WI38 (cell line): ENCODE measurements at regions not wholly inside any gene's neighbourhood (a gene's known extent, or its start where the extent isn't known, plus 50 kb on each side); places are given as distances from the start of the nearest gene placed in this dataset.
A peak's percentile ranks its signal among the peaks of the same experiment; 100 is the strongest.

Source experiments
- H3K4me3 ChIP-seq: 2 replicates; pipeline ENCODE4 v1.5.1; 2011; ENCODE audit warnings: low read depth, mild to moderate bottlenecking, control low read depth, low read length
- TF ChIP-seq, protein P1 (sequence below): IDR thresholded peaks from 2 replicates; pipeline ENCODE4 v1.5.1; 2012; ENCODE audit warnings: low read depth, mild to moderate bottlenecking, control low read depth, low read length

DNA sequence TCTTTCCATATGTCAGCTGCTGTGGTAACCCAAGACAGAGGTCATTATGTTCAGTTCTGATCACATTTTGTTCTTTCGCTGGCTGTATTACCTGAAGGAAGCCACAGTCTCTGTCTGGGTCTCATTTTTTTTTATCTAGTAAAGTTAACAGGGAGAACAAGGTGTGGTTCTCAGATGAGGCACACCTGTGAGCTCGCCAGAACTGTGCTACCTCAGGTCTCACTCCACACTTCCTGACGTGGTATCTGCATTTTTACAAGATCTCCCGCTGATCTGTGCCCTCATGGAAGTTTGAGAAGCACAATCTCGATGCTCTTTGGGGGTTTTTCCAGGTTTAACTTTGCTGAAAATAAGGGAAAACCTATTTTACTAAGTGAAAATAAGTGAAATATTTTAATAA, 169.5 kb upstream of the CENPW start:
- TF ChIP-seq, protein P1, sequence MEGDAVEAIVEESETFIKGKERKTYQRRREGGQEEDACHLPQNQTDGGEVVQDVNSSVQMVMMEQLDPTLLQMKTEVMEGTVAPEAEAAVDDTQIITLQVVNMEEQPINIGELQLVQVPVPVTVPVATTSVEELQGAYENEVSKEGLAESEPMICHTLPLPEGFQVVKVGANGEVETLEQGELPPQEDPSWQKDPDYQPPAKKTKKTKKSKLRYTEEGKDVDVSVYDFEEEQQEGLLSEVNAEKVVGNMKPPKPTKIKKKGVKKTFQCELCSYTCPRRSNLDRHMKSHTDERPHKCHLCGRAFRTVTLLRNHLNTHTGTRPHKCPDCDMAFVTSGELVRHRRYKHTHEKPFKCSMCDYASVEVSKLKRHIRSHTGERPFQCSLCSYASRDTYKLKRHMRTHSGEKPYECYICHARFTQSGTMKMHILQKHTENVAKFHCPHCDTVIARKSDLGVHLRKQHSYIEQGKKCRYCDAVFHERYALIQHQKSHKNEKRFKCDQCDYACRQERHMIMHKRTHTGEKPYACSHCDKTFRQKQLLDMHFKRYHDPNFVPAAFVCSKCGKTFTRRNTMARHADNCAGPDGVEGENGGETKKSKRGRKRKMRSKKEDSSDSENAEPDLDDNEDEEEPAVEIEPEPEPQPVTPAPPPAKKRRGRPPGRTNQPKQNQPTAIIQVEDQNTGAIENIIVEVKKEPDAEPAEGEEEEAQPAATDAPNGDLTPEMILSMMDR, result no peak

DNA sequence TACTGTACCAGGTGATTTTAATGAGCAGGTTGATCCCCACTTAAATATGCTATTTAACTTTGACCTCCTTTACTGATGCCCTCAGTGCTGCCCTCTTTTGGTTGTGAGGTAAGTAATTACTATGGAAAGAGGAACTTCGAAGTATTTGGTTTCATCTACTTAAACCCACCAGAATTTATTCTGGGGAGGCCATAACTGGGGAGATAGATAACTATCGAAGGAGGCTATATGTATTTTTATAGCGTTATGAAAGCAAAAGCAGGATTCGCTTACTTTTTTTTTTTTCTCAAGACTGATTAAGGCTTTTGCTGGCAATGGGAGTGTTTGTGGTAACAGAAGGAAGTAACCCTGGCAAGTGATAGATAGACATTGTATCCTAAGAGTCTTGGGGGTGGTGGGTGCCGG, 168.9 kb upstream of the CENPW start:
- no peak overlapping the region for H3K4me3 ChIP-seq
- TF ChIP-seq, protein P1, result peak; percentile 43

More for the DNA sequence above, 169.5 kb upstream of the CENPW start:
- H3K4me3 ChIP-seq, result no peak overlapping the region

DNA sequence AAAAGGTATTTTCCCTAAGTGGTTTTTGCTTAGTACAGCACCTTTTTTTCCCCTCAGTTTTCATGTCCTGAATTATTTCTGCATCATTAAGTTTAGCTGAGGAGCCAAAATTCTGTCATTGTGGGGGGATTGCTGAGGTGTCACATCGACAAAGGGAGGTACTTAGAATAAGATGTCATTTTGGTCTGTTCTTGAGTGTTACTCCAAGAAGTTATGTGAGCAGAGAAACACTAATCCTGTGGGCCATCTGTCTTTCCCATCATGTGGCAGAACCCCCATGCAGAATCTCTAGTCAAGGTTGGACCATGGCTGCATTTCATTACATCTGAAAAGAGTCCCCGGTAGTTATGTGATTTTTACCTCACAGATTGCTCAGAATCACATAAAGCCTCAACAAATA, 167.8 kb upstream of the CENPW start:
- no peak overlapping the region for H3K4me3 ChIP-seq
- TF ChIP-seq, protein P1, result no peak

DNA sequence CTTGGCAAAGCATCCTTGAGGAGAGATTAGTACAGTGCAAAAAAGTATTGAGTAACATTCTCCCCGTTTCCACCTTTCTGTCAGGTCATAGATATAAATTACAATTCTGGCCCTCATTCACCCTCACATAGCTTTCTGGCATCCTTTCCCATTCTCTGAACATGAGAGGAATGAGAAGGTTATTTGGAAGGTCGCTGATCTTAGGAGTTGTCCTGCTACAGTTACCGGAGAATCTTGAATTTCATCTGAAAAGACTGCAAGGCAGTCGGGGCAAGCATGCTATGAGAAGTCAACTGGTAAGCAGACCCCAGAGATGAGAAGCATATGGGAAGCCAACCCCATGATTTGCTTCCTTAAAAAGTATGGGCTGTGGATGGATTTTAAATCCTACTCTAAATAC, 166.7 kb upstream of the CENPW start:
- TF ChIP-seq, protein P1, result no peak

DNA sequence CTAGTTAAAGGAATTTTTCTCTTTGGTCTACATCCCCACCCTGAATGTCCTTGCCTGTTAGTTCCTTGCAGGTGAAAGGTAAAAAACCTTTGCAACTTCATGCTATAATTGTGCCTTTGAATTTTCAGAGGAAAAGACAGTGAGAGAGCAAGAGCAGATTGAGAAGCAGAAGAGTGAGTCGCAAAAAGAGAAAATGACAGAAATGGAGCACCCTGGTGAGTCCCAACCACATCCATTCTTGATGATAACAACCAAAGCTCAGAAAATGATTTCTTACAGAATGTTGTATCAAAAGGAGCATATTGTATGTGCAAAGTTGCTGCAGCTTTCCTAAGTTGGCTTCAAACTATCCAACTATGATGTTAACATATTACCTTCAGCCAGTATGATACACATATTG, 165.2 kb upstream of the CENPW start:
- TF ChIP-seq, protein P1, result no peak
- no peak overlapping the region for H3K4me3 ChIP-seq

More for the DNA sequence above, 166.7 kb upstream of the CENPW start:
- no peak overlapping the region for H3K4me3 ChIP-seq

DNA sequence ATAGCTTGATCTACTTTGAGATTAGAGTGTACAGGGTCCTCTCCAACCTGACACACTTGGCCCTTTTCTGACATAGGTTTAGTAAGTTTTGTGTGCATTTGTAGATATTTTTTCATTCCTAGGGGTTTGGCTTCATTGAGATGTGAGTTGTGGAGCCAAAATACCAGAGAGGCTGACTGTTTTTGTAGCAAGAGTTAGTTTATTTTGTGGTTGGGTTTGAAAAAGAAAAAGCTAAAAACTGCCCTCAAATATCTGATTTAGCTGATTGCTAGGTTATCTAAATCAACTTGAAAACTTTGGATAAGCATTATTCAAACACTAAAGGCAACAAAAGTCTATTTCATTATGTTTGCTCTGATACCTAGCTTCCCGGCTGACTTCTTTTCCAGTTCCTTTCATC, 164.7 kb upstream of the CENPW start:
- TF ChIP-seq, protein P1, result no peak

DNA sequence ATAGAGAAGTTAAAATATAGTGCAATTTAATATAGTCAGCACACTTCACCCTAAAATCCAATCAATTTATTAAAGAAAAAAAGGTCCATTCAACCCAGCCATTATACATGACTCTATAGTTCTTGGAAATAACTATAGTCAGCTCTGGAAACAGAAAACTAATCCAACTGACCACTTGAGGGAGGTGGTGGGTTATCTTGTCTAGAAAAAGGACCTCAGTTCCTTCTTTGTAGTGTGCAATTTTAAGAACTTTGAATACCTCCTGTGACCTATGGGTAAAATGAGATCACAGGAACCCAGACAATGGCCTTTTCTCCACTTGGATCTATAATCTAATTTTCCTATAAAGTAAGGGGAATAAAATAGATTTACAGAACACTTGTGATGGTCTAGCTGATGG, 163.6 kb upstream of the CENPW start:
- no peak overlapping the region for H3K4me3 ChIP-seq
- TF ChIP-seq, protein P1, result no peak

More for the DNA sequence above, 164.7 kb upstream of the CENPW start:
- no peak overlapping the region for H3K4me3 ChIP-seq
